NCI-H524 (cell line): ENCODE measurements at regions not wholly inside any gene's neighbourhood (a gene's known extent, or its start where the extent isn't known, plus 50 kb on each side); places are given as distances from the start of the nearest gene placed in this dataset.

Experiments
- DNase-seq, 2 experiments: peaks; one replicate each; lab custom pipeline; 2025; lab: John Stamatoyannopoulos, UW

DNA sequence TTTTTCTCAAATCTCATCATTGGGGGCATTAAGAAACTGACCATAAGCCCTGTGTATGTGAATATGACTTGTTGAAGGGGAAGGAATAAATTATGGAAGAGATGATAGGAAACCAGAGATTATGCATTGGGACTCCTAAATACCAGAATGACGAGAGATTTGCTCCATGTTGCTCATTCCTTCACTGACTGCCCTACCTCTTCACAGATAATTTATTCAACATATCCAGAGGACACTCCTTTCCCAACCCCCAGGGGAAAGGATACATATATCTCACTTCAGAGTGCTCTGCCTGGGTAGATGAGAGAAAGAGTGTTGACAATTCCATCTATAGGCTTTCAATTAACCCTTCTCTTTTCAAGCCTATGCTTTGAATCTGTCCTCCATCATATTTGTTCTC, 145.3 kb upstream of the RHOBTB1 start:
- no peak for DNase-seq

DNA sequence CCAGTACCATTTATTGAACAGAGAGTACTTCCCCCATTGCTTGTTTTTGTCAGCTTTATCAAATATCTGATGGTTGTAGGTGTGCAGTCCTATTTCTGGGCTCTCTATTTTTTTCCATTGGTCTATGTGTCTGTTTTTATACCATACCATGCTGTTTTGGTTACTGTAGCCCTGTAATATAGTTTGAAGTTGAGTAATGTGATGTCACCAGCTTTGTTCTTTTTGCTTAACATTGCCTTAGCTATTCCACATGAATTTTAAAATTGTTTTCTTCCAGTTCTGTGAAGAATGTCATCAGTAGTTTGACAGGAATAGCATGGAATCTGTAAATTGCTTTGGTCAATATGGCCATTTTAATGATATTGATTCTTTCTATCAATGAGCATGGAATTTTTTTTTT, 140.5 kb upstream of the RHOBTB1 start:
- DNase-seq = no peak

GRCh38 chr10:61081301-61081700, 137.3 kb upstream of the RHOBTB1 start:
- DNase-seq = no peak

DNA sequence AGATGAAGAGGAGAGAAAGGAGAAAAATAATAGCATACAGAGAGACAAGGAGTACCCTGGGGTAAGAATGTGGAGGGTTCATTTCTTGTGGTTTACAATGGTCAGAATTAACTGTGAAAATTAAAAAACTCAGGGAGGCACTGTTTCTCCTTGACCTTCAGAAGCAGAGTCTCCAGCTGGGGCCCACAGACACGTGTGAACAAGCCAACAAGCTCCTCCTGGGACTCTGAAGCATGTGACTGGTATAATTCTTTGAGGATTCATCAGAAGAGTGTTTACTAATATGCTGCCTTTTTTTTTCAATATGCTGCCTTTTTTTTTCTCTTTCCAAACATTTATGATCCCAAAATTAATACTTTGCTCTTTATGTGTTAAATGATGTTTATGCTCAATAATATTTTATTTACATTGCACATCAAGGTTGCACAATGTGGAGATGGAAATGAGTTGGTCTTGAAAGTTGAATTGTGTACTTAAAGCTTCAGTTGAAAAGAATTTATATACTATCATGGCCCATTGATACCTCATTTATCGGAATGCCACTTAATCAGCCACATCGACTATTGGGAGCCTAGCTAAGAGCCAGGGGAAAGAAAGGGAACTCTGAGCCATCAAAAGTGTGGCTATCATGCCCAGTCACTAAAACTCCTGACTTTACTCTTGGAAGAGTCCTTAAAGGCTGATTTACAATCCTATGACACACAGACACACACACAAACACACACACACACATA, 134.7 kb upstream of the RHOBTB1 start:
- DNase-seq = no peak

GRCh38 chr10:61076572-61077114, 132.7 kb upstream of the RHOBTB1 start:
- DNase-seq = no peak

- no peak for DNase-seq
Measured at GRCh38 chr10:61073391-61073790, 129.4 kb upstream of the RHOBTB1 start.

DNA sequence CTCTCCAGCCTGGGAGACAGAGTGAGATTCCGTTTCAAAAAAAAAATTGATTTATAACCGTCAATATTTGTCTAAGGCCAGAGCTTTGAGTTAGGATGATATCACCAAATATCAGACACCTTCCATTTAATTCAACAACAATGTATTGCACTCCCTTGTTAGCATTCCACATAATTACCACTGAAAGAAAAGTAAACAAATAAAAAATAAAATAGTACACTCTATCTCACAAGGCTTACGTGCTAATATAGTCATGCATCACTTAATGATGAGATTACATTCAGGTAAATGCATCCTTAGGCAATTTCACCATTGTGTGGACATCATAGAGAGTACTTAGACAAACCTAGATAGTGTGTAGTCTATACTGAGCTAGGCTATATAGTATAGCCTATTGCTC, 127.6 kb upstream of the RHOBTB1 start:
- DNase-seq = no peak

- DNase-seq = no peak
Measured at GRCh38 chr10:61068471-61068870, 124.5 kb upstream of the RHOBTB1 start.

DNA sequence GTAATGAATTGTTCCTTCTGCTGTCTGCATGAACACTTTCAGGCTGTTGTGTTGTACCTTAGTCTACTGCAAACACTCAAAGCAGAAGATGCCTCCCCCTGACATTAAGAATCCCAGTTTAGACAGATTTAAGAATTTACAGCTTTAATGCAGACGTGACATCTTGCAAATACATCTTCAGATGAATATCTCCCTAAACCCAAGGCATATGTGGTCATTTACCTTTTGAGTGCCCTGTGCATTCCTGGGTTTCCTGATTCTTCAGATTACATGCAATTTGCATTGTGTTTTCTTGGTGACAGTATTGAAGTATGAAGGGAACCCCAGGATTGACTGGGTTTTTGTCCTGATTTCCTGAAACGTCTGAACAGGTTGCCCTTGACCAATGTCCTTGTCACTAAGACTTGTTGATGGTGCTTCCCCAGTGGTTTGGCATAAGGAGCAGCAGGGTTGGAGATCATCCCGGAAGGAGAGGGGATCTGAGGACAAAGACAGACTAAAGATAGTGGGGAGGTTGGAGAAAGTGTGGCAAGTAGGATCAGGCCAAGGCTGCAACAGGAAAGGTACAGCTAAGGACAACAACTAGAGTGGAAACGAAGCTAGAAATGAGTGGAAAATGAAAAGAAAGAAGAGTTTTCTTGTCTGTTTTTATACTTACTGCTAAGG, 123.8 kb upstream of the RHOBTB1 start:
- DNase-seq = no peak

- DNase-seq = no peak
Measured at GRCh38 chr10:61066661-61067344, 122.8 kb upstream of the RHOBTB1 start.

- no peak for DNase-seq
Measured at GRCh38 chr10:61065051-61065450, 121.1 kb upstream of the RHOBTB1 start.

DNA sequence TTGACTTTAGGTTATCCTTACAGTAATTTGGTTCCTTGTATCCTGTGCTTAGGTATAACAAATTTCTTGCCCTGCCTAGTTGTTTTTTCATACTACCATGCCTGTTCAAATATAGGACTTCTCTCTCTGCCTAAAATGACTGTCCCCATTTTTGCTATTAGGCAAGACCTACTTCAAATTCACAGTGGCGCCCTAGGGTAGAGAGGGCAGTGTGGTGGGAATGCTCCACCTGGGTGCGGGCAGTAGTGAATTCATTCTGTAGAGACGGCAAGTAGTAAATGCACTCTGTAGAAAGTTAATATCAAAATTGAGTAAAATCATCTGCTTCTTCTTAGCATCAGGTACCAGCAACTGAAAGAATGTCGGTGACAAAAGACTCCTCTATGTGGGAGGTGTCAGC, 120.4 kb upstream of the RHOBTB1 start:
- DNase-seq = no peak

- no peak for DNase-seq
Measured at GRCh38 chr10:61063901-61064300, 119.9 kb upstream of the RHOBTB1 start.

- no peak for DNase-seq
Measured at GRCh38 chr10:61063034-61063433, 119.0 kb upstream of the RHOBTB1 start.

DNA sequence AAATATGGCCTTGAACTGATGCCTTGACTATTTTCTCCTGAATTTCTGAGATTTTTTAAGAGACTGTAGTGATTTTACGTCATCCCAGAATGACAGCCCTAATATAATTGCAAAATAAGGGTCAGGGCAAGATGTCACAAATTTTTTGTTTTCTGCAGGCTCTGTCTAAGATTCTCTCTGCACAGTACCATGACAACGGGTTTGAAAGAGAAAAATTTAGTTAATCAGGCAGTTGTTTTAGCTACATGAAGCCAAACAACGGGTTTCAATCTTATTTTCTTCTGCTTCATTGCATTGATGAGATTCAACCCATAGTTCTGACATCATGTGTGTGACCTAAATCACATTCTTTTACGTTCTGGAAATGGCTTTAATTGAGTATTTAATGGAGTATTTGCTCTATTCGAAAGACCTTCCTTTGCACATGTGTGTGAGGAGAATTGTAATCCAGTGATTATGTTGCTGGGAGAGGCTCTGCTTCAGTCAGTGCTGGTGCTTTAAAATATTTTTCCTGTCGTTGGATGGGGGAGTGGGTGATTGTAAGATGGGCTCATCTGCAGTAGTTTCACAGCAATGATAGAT, 118.0 kb upstream of the RHOBTB1 start:
- no peak for DNase-seq

- no peak for DNase-seq
Measured at GRCh38 chr10:61059636-61060035, 115.7 kb upstream of the RHOBTB1 start.

DNA sequence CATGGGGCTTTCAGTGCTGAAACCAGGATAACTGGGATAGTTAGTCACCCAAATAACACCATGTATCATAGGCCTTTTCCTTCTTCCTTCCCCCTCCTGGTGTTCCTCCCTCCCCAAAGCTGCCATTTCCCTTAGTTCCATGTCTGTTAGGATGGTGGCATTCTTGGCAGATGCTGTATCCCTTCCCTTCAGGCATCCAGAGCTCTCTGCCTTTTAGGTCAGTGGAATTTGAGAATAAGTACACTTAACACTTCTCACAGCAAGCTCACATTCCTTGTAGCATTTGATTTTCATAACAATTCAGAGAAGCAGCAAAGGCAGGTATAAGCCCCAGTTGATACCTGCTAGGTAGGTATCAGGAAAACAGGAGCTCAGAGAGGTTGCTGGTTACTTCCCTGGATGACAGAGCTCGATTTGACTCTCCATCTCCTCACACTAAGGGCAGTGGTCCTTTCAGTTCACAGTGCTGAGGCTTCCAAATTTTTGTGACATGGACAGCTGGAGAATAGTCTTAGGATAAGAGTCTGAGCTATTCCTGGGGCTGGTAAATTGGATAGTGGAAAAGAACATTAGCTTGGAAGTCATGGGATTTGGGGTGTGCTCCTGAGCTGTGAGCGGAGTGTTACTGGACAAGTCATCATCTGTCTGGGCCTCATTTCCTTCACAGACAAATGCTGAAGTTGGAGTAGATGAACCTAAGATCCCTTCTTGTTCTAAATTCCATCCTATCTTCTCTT, 108.7 kb upstream of the RHOBTB1 start:
- no peak for DNase-seq

DNA sequence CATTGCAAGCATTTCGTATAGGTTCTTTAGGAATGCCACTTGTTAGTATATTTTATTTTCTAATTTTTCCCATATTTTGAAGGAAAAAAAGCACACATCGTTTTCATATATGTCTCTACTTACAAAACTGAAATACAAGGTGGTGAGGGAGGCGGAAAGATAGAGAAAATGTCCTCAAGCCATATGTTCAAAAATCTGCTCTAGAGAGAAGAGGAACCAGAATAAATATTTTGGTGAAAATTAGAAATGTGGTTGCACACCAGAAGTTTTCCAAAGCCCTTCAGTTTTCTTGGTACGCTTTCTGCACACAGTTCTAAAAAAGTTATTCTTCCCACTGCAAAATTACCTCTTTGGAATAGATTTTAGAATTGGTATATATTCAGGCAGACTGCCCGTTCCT, 107.4 kb upstream of the RHOBTB1 start:
- DNase-seq = no peak

GRCh38 chr10:61050120-61050745, 106.2 kb upstream of the RHOBTB1 start:
- DNase-seq = no peak

GRCh38 chr10:61049386-61049785, 105.4 kb upstream of the RHOBTB1 start:
- DNase-seq = no peak

DNA sequence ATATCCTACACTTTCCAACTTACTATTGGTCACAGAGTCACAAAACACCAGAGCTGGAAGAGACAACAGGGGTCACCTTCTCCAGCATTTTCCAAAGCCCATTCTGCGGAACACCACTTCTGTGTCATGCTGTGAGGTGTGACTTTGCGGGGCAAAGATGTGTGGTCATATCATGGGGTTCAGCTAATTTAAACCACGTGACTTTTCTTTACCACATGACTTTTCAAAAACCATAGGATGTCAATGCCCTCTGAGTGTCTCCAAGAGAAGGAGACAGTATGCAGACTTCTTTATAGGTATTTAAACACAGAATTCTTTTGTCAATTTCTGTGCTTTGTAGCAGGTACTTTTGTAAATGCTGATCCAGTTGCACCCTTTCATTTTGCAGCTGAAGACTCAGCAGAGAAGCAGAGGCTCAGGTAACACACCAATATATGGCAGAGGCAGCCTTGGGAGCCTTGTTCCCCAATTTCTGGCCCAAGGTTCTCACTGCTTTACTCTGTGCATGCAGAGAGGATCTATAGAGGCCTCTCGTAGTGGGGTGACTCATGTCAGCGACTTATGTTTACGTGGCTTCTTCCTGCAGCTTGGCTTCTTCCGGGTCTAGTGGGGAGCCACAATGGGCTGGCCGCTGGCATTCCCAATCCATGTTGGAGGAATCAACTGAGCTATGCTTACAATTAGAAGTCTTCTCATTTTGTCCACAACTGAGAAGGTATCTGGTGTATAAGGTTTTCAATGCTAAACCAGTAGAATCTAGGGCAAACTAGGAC, 104.0 kb upstream of the RHOBTB1 start:
- no peak for DNase-seq
